ENCODE measurements at regions not wholly inside any gene's neighbourhood (a gene's known extent, or its start where the extent isn't known, plus 50 kb on each side); places are given as distances from the start of the nearest gene placed in this dataset.

GRCh38 chr17:72409405-72410002 is 288.7 kb downstream of the SOX9 start:
- DNase-seq (ENCODE audit: low spot score), result no peak

DNA sequence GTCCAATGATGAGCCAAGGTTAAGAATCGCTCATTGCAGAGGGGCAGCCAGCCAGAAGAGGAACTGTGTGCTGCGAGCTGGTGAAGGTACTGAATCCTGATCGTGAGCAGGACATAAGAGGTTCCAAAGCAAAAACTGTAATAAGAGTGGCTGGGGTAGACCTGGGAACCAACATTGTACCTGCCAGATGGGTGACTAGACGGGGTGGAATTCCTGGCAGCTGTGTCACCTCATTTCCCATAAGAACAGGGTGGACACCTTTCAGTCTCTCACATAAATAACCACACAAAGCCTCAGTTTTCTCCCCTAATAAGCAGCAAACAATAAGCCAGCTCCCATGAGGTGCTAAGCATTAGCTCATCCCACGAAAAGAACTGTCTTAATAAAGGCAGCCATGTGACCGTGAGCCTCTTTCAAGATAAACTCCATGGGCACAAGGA is 290.3 kb downstream of the SOX9 start:
- DNase-seq (ENCODE audit: low spot score), result no peak

- DNase-seq (ENCODE audit: low spot score), result no peak
These were observed 291.8 kb downstream of the SOX9 start for GRCh38 chr17:72412650-72413076.

DNA sequence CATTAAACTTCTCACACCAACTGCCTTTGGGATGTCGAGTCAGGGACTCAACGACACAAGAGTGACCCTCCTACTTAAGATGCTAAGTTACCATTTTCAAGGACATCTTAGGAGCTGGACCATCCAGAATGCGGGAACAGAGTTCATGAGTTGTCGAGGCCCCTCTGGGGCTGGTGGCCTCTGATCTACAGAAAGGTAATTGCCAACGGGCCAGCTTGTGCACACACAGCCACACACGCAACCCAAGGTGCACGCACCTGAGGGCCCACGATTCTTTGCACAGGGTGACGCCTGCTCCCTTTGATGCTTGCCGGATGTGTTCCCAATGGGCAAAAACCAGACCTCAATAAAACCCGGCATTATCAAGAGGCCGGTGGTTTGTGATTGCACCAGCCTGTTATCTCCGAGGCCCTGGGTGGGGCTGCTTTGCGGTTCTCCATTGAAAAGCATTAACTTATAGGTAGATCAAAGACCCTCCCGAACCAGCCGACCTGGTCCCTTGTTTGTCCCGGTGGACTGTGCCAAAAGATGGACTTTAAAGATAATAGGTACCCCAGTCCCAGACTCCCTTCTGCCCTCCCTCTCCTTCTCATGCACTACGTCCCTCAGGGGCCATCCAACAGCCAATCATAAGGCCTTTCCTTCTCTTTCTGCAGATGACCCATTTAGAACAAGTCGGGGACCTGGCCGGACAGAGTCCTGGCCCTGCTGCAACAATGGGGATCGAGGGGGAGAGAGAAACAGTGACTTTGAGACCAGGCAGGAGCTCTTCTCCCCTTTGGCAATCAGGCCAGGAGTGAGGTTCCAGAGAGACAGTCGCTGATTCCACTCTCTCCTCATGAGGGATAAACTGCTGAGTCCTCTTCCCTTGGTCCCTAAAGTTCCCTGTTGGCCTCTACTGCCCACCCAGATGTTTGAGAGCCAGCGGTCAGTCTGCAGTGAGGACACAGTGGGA is 292.5 kb downstream of the SOX9 start:
- DNase-seq (ENCODE audit: low spot score), result no peak

GRCh38 chr17:72414032-72414396 is 293.2 kb downstream of the SOX9 start:
- no peak for DNase-seq (ENCODE audit: low spot score)

GRCh38 chr17:72414967-72415853 is 294.4 kb downstream of the SOX9 start:
- no peak for DNase-seq (ENCODE audit: low spot score)

GRCh38 chr17:72416054-72416675 is 295.3 kb downstream of the SOX9 start:
- DNase-seq (ENCODE audit: low spot score), result peak; percentile 34

DNA sequence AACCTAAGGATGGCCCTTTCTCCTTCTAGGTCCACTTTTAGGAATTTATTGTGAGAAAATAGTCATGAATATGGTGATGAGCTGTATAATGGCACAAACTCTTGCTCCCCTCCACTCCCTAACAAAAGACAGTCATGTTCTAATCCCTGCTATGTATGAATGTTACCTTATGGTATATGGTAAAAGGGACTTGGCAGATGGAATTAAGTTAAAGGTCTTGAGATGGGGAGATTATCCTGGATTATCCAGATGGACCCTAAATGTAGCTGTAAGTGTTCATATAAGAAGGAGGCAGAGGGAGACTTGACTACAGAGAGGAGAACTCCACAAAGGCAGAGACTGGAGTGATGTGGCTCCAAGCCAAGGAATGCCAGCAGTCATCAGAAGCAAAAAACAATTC is 296.1 kb downstream of the SOX9 start:
- DNase-seq (ENCODE audit: low spot score), result no peak

- no peak for DNase-seq (ENCODE audit: low spot score)
These were observed 296.8 kb downstream of the SOX9 start for GRCh38 chr17:72417627-72418026.

GRCh38 chr17:72419866-72420774 is 299.3 kb downstream of the SOX9 start:
- DNase-seq (ENCODE audit: low spot score), result no peak

GRCh38 chr17:72420775-72421127 is 299.9 kb downstream of the SOX9 start:
- DNase-seq (ENCODE audit: low spot score), result no peak

DNA sequence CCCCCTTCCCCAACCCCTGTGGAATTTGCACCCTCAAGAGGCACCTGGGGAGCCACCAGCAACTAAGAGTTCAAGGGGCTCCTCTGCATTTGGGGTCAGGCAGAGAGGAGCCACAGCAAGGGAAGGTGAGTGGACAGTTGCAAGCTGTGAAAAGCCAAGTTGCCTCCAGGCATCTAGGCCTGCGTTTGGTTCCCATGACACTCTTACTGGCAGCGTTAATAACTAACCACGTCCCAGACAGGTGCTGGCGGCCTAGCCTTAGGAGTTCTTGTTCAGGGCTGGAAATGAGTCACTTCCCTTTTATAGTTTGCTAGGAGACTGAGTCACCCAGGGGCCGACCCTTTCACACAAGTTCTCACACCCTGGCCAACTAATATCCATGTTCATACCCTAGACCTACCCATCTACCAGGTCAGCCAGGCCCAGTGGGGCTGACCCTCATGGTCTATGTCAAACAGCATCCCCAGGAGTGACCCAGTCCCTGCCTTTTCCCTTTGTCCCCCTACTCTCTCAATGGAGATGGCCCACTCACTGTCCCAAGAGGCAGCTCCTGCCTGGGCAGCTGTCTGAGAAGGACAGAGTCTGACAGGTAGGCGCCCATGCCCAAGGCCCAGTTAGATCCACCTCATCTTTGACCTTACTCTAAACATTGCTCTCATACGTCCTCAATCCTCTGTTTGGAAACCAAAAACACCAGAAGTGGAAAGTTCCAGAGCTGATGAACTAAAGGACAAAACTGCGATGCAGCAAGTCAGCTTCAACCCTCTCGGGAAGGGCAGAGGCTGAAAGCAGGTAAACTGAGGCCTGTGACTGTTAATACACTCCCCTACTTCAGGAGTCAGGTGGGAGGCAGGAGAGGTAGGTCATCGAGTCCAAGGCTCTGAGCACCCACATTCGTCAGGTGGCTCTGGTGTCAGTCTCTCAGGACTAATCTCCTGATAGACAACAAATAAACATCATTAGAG is 300.6 kb downstream of the SOX9 start:
- DNase-seq (ENCODE audit: low spot score), result no peak

GRCh38 chr17:72422204-72422504 is 301.3 kb downstream of the SOX9 start:
- DNase-seq (ENCODE audit: low spot score), result no peak

- DNase-seq (ENCODE audit: low spot score), result no peak
These were observed 301.9 kb downstream of the SOX9 start for GRCh38 chr17:72422505-72423285.

DNA sequence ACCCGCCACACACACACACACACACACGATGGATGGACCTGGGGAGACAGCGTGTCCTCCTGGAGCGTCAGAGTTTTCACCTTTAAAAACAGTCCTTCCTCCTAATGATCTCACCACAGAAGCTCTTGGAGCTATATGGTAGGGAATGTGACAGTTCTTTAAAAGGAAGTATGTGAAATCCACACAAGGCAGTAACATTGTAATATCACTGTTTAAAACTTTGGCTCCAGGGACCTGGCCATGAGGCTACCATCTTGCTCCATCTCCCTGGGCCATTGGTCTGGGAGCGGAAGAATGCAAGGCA is 302.4 kb downstream of the SOX9 start:
- no peak for DNase-seq (ENCODE audit: low spot score)

DNA sequence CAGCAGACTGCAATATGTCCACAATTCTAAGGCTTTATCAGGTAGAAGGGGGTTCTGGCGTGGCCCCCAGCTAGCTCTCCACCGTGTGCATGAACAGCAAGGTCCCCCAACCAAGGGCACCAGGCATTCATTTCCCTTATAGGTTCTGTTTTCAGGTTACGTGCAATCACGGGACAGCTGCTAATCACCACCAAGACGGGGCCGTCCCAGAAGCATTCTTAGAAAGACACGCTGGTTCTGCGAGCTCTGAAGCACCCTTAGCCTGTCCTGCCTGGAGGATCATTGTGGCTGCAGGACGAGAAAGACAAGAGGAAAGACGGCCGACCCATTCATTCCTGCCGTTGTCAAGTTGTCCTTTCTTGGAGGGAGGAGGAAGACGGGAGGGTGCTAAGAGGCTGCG is 302.9 kb downstream of the SOX9 start:
- no peak for DNase-seq (ENCODE audit: low spot score)

DNA sequence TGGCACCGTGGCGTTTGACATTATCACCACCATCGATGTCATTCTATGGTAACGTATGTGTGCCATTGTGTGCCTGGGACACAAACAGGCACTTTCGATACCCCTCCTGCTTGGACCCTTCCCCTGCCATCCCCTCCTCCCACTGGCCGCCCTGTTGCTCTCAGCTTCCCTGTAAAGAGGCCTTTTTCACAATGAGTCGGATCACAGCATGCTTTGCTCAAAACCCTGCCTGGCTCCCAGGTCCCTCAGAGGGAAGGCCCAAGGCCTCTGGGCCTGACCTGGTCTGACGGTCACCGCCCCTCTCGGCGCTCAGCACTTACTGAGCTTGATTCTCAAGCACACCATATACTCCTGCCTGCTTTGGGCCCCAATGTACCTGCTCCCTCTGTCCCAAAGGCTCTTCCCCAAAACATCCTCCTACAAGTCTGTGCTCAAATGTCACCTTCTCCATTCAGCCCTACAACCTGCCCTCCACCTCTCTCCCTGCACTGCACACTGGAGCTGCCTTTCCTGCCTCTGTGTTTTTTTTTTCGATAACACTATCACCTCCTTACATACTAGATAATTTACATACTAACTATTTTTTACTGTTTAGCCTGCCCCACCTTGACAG is 303.8 kb downstream of the SOX9 start:
- no peak for DNase-seq (ENCODE audit: low spot score)

DNA sequence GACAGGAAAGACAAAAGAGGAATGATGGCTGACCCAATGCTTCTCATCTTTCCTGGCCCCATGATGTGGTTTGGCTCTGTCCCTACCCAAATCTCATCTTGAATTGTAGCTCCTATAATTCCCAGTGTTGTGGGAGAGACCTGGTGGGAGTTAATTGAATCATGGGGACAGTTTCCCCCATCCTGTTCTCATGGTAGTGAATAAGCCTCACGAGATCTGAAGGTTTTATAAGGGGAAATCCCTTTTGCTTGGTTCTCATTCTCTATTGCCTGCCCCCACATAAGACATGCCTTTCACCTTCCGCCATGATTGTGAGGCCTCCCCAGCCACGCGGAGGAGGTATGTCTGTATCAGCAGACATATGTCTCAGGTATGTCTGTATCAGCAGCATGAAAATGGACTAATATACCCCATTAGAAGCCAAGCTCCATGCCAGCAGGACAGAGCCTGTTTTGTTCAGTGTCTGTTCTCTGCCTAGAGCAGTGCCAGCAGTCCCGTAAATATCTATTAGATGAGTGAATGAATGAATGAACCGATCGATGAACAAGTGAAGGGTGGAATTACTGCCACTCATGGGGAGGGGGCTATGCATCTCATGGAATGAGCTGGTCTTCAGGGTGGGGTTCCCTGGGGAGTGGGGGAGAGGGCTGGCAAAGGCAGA is 304.4 kb downstream of the SOX9 start:
- DNase-seq (ENCODE audit: low spot score), result no peak

Measured in putamen (tissue), 1 donor.